ENCODE measurements at regions not wholly inside any gene's neighbourhood (a gene's known extent, or its start where the extent isn't known, plus 50 kb on each side); places are given as distances from the start of the nearest gene placed in this dataset.

GRCh38 chr18:61164321-61164720 lies 168.9 kb upstream of the CDH20 start:
- DNase-seq (ENCODE audit: low read depth) = no peak

DNA sequence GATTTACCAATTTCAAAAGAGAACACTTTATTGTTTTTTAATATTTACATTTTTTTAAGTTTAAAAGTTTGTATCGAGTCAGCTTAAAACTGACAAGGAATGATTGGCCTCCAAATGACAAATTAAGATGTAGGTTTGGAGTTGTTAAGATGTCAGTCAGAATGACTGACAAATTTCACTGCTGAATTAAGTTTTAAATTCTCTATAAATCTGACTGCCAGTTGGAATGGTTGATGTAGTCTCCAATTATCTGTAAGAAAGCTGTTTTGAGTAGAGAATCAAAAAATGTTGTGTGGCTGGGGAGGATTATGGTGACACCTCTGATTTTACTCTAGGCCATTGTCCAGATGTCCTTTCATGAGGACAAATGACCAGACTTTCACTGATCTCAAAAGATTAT lies 165.3 kb upstream of the CDH20 start:
- DNase-seq (ENCODE audit: low read depth) = no peak

GRCh38 chr18:61169386-61169785 lies 163.8 kb upstream of the CDH20 start:
- no peak for DNase-seq (ENCODE audit: low read depth)

DNA sequence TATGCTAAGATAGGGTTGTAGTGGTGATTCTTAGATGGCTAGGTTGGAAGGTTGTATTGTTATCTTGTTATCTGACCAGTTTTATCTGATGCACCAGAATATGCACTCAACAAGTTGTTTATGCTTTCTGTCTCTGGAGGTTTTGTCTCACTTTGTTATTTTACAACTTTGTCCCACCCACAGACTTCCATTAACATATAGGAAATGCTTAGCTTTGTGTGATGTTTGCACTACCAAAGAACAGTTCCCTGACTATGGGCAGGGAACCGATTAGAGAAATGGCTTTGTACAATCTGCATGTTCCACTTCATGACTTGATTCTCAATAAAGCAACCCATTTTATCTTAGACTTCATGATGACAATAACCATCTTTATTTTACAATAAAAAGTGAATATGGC lies 160.6 kb upstream of the CDH20 start:
- no peak for DNase-seq (ENCODE audit: low read depth)

- DNase-seq (ENCODE audit: low read depth) = no peak
Observed at GRCh38 chr18:61173554-61173953, 159.7 kb upstream of the CDH20 start.

GRCh38 chr18:61183798-61184197 lies 149.4 kb upstream of the CDH20 start:
- no peak for DNase-seq (ENCODE audit: low read depth)

DNA sequence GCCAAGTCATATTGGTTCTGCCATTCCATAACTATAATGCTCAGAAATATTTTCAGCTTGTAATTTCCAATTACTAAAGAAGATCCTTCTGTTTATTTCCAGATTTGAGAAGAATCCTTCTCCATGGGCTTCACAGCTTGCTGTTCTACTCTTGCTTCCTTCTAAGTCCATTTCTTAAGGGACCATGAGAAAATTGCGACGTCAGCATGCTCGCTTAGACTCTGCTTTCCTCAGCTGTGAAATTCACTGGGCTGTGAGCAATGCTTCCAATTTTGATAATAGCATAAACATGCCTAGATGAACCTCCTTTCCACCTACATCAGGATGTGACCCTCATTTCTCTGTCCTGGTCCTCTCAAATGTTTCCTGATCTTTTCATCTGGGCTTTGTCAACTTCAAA lies 145.3 kb upstream of the CDH20 start:
- DNase-seq (ENCODE audit: low read depth) = no peak

- DNase-seq (ENCODE audit: low read depth) = no peak
Observed at GRCh38 chr18:61189376-61189775, 143.9 kb upstream of the CDH20 start.

DNA sequence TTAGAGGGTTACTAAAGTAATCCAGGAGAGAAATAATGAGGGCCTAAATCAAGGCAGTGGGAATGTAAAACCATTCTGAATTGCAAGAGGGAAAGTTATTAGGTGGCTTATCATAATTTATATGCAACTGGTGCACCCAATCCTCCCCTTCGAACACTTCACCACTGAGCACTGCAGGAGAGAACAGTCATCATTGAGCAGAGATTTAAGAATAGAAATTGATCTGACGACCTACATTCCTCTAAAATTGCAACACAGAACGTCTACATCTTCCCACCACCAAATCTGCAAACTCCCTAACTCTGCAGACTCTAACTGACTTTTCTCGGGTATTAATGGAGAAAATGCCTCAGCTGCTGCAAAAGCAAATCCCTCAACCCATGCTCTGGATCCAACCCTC lies 138.5 kb upstream of the CDH20 start:
- DNase-seq (ENCODE audit: low read depth) = no peak

GRCh38 chr18:61196750-61197149 lies 136.5 kb upstream of the CDH20 start:
- no peak for DNase-seq (ENCODE audit: low read depth)

GRCh38 chr18:61198486-61198885 lies 134.7 kb upstream of the CDH20 start:
- DNase-seq (ENCODE audit: low read depth) = no peak

DNA sequence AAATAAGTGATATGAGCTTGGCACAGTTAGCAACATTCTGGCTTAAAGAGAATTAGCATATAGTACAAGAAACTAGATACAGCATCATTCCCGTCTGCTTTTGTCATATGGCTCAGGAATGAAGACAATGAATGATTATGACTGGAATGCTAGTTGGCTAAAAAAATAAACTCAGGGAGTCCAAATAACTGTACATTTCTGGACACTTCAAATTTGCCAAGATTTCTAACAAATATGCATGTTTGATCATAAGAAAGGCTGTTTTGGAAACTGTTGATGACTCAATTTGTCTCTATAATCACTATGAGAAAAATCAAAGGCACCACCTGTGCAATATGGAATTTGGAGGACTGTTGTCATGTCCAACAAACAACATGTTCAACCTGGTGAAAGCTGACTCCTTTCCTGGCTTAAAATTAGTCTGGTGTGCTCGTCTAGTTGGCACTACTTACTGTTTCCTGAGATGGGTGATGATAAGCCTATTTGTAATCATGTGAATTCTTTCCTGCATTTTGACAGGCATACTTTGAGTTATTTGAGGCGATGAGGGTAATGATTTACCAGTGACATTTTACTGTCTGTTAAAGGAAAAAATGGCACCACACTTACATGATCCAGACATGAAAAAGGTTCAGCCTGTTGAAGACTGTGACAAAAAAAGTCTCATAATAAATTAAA lies 133.9 kb upstream of the CDH20 start:
- DNase-seq (ENCODE audit: low read depth) = peak; percentile 20

GRCh38 chr18:61201511-61201910 lies 131.7 kb upstream of the CDH20 start:
- no peak for DNase-seq (ENCODE audit: low read depth)

- DNase-seq (ENCODE audit: low read depth) = no peak
Observed at GRCh38 chr18:61203151-61203550, 130.1 kb upstream of the CDH20 start.

GRCh38 chr18:61209801-61210200 lies 123.4 kb upstream of the CDH20 start:
- no peak for DNase-seq (ENCODE audit: low read depth)

GRCh38 chr18:61216051-61216450 lies 117.2 kb upstream of the CDH20 start:
- DNase-seq (ENCODE audit: low read depth) = no peak

- no peak for DNase-seq (ENCODE audit: low read depth)
Observed at GRCh38 chr18:61222206-61222605, 111.0 kb upstream of the CDH20 start.

DNA sequence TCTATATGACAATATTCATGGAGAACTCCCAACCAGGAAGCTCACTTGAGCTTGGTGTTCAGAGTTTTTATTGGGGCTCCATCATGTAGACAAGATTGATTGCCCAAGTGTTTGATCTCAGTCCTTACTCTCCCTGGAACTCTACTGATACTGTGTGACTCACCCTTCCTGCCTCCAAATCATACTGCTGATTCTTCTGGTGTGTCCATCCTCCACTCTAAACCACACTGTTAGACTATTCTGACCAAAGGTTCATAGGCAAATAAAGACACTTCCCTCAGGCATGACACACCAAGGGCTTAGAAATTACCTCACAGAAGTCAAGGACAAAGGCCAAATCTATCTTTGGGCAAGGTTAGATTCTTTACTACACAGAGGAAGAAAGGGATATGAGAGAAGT lies 107.9 kb upstream of the CDH20 start:
- DNase-seq (ENCODE audit: low read depth) = no peak

GRCh38 chr18:61236356-61237057 lies 96.7 kb upstream of the CDH20 start:
- DNase-seq (ENCODE audit: low read depth) = no peak

DNA sequence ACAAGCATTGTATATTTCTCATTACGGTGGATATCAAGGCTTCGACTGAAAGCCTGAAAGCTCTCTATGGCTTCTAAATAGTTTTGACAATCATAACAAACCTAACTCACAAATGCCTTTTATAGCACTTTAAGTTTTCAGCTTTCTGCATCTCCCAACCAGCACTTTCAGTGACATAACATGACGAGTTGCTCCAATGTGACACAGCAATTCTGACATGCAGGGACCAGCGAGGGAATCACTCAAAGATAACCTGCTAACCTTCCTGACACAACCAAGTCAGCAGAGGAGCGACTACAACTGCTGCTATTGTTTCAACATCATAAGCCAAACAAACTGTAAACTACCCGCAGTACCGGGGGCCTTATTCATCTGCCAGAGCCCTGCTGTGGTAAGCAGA lies 95.7 kb upstream of the CDH20 start:
- DNase-seq (ENCODE audit: low read depth) = no peak

DNA sequence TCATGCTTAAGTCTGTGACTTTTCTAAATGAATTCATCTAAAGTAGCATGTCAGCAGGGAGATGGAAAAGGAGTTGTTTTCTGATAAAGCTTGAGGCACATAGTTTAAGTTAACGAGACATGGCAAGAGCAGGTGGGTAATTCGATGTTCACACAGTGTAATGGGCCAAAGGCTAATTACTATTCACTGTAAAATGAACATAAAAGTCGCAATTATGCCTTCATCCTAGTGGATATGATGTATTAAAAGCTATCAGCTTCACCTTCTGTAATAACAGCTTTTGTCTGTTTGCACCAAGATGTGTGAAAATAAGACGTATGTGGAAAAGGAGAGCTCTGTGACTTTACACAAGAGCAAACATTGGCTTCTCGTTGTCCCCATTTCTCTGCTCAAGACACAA lies 94.2 kb upstream of the CDH20 start:
- DNase-seq (ENCODE audit: low read depth) = no peak

DNA sequence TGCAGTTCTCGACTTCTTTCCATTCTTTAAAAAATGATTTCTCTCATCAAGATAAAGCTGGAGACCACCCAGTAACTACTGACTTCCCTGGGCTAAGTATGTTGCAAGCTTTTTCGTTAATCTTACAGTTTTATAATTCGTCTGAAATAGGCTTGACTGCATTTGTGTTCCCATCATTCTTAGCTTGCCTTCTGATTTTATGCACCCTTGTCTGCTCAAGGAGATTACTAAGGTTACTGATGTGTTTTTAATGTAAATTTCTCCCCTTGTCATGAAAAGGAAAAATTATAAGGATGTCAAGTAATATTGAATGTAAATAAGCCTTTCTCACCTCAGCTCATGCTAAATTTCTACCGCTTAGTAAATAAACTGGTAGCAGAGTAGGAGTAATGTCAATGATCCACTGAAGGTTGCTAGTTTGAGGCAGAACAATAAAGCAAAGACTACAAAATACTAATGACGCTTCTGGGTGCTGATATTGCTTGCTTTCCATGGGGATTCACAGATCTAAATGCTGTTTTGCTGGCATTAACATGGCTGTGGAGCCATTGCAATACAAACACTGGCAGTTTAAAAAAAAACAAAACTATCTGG lies 91.9 kb upstream of the CDH20 start:
- no peak for DNase-seq (ENCODE audit: low read depth)

GRCh38 chr18:61244632-61245031 lies 88.6 kb upstream of the CDH20 start:
- no peak for DNase-seq (ENCODE audit: low read depth)

- no peak for DNase-seq (ENCODE audit: low read depth)
Observed at GRCh38 chr18:61245276-61245675, 88.0 kb upstream of the CDH20 start.

Data from HS-27A (cell line).